IPS DF 4.7 (cell line): ENCODE measurements at regions not wholly inside any gene's neighbourhood (a gene's known extent, or its start where the extent isn't known, plus 50 kb on each side); places are given as distances from the start of the nearest gene placed in this dataset.
"Not testable (repeated sequence)": the region's sequence is repeated elsewhere in the genome, so short reads cannot be mapped to it uniquely, and the experiment has no call there.

ENCODE experiments used
- DNase-seq: peaks from one replicate; pipeline ENCODE4 v3.0.0-alpha.2; 2013; ENCODE audit warnings: low spot score; ENCODE audit errors: extremely low read depth

- not testable (repeated sequence) for DNase-seq
Observed at GRCh38 chr6:22171885-22172284, 125.0 kb downstream of the PRL start.

GRCh38 chr6:22173311-22173710, 123.5 kb downstream of the PRL start:
- DNase-seq = no peak

- not testable (repeated sequence) for DNase-seq
Observed at GRCh38 chr6:22180250-22180649, 116.6 kb downstream of the PRL start.

GRCh38 chr6:22184371-22184770, 112.5 kb downstream of the PRL start:
- DNase-seq = no peak

GRCh38 chr6:22189946-22190345, 106.9 kb downstream of the PRL start:
- DNase-seq = no peak

- DNase-seq = no peak
Observed at GRCh38 chr6:22194188-22194921, 102.5 kb downstream of the PRL start.

- DNase-seq = no peak
Observed at GRCh38 chr6:22199771-22200170, 97.1 kb downstream of the PRL start.

- DNase-seq = no peak
Observed at GRCh38 chr6:22204153-22204552, 92.7 kb downstream of the PRL start.

GRCh38 chr6:22205266-22205665, 91.6 kb downstream of the PRL start:
- no peak for DNase-seq

GRCh38 chr6:22206106-22206505, 90.7 kb downstream of the PRL start:
- DNase-seq = no peak

GRCh38 chr6:22208026-22208425, 88.8 kb downstream of the PRL start:
- DNase-seq = no peak

- DNase-seq = no peak
Observed at GRCh38 chr6:22214314-22214713, 82.5 kb downstream of the PRL start.

GRCh38 chr6:22215474-22215873, 81.4 kb downstream of the PRL start:
- DNase-seq = not testable (repeated sequence)

GRCh38 chr6:22218410-22218809, 78.4 kb downstream of the PRL start:
- no peak for DNase-seq

GRCh38 chr6:22219925-22220324, 76.9 kb downstream of the PRL start:
- no peak for DNase-seq

GRCh38 chr6:22221211-22221610, 75.6 kb downstream of the PRL start:
- no peak for DNase-seq

GRCh38 chr6:22221630-22222029, 75.2 kb downstream of the PRL start:
- DNase-seq = peak; percentile 49

- DNase-seq = peak; percentile 79
Observed at GRCh38 chr6:22222469-22222868, 74.4 kb downstream of the PRL start.

- no peak for DNase-seq
Observed at GRCh38 chr6:22227824-22228610, 68.8 kb downstream of the PRL start.

GRCh38 chr6:22231050-22231449, 65.8 kb downstream of the PRL start:
- DNase-seq = no peak

GRCh38 chr6:22231616-22232015, 65.2 kb downstream of the PRL start:
- DNase-seq = no peak

GRCh38 chr6:22236626-22237414, 60.0 kb downstream of the PRL start:
- no peak for DNase-seq
